ENCODE measurements at regions not wholly inside any gene's neighbourhood (a gene's known extent, or its start where the extent isn't known, plus 50 kb on each side); places are given as distances from the start of the nearest gene placed in this dataset.

GRCh38 chr4:136414981-136415380, 1117.3 kb downstream of the PCDH18 start:
- DNase-seq (ENCODE audit: low read depth in 3 of 3), result no peak

GRCh38 chr4:136412708-136413107, 1119.6 kb downstream of the PCDH18 start:
- DNase-seq (ENCODE audit: low read depth in 3 of 3), result no peak

DNA sequence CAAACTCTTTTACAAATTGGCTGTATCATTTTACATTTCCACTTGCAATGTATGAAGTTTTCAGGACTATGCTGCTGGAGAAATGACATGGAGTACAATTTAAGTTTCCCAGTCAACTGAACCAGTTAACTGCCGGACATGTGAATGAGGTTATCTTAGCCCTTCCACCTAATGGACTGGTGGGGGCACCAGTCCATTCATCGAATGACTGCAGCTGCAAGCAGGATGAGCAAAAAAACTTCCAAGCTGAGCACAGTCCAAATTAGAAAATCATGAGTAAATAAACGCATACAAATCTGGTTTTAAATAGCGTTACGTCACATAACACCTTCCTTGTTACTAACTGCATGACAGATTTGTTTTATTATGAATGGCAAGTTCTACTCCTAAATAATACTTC, 1131.5 kb downstream of the PCDH18 start:
- DNase-seq (ENCODE audit: low read depth in 3 of 3), result no peak

DNA sequence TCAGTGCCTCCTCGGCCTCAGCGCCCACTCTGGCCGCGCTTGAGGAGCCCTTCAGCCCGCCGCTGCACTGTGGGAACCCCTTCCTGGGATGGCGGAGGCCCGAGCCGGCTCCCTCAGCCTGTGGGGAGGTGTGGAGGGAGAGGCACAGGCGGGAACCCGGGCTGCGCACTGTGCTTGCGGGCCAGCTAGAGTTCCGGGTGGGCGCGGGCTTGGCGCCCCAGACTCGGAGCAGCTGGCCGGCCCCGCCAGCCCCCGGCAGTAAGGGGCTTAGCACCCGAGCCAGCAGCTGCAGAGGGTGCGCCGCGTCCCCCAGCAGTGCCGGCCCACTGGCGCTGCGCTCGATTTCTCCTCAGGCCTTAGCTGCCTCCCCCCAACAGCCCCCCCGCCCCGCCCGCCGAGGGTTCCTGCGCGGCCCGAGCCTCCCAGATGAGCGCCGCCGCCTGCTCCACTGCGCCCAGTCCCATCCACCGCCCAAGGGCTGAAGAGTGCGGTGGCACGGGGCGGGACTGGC, 1137.0 kb downstream of the PCDH18 start:
- DNase-seq (ENCODE audit: low read depth in 3 of 3), result no peak

DNA sequence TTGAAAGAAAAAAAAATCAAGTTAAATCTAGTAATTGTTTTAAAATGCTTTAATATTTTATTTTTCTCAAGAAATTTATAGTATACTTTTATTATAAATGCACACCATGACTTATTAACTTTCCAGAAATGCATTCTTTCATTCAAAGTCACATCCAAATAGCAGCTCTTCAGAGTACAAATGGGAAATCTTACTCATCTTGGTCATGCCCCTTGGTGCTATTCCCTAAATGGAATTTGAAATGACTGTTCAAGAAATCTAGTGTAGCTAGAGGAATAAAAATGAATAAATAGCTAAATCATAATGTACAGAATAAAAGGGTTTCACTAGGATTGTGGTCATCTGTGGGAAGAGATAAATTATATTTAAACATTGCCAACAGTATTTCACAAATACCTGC, 1139.7 kb downstream of the PCDH18 start:
- DNase-seq (ENCODE audit: low read depth in 3 of 3), result no peak

- no peak for DNase-seq (ENCODE audit: low read depth in 3 of 3)
Measured at GRCh38 chr4:136390824-136391223, 1141.5 kb downstream of the PCDH18 start.

GRCh38 chr4:136383082-136383481, 1149.2 kb downstream of the PCDH18 start:
- DNase-seq (ENCODE audit: low read depth in 3 of 3), result no peak

DNA sequence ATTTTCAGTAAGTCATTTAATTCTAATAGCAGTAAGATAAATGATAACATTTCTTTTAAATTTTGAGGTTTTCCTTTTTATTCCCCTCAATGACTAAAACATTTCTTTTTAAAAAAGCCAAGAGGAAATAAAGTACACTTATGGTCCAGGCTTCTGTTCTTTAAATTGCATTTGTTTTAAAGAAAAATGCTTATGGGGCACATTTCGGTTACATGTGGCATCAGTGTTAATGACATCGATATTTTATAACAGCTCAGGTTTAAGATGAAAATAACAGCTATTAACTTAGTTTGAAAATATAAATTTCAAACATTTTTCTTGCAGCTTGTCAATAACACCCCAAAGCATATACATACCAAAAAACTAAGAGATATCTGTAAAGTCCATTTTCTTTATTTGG, 1161.1 kb downstream of the PCDH18 start:
- no peak for DNase-seq (ENCODE audit: low read depth in 3 of 3)

DNA sequence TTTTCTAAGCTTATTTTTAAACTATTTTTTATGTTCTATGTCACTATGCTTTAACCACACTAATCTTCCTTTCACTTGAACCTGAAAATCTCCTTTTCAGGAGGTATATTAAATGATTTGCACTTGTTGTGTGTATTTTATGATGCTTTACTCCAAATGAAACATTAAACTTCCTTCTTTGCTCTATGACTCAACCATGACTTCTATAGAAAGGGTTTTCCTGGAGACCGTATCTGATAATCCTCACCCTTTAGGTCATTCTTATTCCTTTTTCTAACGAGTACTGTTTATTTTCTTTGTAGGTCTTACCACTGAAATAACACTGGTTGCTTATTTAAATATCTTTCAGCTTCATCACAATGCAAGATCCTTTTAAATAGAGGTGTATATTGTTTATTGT, 1163.2 kb downstream of the PCDH18 start:
- no peak for DNase-seq (ENCODE audit: low read depth in 3 of 3)

DNA sequence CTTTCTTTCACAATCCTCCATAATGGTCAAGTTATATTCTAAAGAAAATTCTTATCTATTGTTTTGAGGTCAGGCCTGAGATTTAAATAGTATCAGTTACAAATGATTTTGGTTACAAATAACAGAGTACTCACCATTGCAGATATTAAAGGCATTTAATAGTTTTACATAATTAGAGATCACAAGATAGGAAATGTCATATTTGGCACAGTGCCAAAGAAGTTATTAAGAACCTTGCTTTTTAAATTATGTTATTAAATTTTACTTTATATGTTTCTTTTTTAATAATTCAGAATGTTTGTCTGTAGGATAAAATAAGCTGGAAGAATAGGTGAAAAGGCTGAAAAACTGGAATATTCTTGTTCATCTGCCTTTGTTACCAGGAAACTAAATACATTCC, 1174.7 kb downstream of the PCDH18 start:
- DNase-seq (ENCODE audit: low read depth in 3 of 3), result no peak

DNA sequence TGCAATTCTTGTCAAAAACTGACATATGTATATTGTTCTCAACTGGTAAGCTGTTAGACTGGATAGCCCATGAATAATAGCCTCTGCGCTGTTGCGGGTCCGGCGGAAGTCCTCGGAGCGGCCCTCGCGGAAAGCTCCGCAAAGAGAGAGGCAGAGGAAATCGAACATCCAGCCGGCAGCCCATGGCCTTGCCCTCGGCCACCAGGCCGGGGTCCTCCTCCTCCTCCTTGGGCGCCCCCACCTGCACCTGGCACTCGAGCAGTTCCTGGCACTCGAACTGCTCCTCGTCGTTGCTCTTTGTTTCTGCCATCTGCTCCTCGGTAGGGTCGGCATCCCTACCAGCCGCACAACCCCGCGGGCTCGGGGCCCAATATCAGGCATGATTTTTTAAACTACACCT, 1176.3 kb downstream of the PCDH18 start:
- no peak for DNase-seq (ENCODE audit: low read depth in 3 of 3)

DNA sequence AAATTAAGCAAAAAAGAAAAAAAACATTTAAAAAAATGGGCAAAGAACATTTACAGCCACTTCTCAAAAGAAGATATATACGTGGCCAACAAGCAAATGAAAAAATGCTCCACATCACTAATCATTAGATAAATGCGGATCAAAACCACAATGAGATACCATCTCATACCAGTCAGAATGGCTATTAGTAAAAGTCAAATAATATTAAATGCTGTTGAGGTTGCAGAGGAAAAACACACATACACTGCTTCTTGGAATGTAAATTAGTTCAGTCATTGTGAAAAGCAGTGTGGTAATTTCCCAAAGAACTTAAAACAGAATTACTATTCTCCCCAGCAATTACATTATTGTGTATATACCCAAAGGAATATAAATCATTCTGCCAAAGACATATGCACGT, 1189.0 kb downstream of the PCDH18 start:
- DNase-seq (ENCODE audit: low read depth in 3 of 3), result no peak

DNA sequence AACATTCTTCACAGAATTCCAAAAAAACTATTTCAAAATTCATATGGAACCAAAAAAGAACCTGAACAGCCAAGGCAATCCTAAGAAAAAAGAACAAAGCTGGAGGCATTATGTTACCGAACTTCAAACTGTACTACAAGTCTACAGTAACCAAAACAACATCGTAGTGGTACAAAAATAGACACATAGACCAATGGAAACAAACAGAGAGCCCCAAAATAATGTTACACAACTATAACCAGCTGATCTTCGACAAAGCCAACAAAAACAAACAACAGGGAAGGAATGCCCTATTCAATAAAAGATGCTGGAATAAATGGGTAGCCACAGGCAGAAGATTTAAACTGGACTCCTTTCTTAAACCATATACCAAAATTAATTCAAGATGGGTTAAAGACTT, 1189.6 kb downstream of the PCDH18 start:
- no peak for DNase-seq (ENCODE audit: low read depth in 3 of 3)

DNA sequence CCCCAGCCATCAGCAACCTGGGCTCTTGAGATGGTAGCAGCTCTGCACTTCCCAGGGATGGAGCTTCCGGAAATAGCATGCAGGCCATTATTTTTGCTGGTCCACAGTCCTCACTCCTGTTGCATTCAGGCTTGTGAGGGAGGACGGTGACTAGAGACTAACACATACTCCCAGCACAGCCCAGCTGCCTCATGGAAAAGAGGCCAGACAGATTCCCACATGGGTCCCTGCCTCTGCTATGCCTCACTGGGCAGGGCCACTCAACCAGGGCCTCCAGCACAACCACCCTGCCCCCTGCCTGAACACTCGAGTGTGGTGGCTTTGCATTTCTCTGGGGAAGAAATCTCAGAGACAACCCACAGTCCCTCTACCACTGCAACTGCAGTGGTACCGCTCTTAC, 1195.1 kb downstream of the PCDH18 start:
- DNase-seq (ENCODE audit: low read depth in 3 of 3), result no peak

GRCh38 chr4:136336479-136336878, 1195.8 kb downstream of the PCDH18 start:
- no peak for DNase-seq (ENCODE audit: low read depth in 3 of 3)

GRCh38 chr4:136329042-136329662, 1203.1 kb downstream of the PCDH18 start:
- DNase-seq (ENCODE audit: low read depth in 3 of 3), result no peak

DNA sequence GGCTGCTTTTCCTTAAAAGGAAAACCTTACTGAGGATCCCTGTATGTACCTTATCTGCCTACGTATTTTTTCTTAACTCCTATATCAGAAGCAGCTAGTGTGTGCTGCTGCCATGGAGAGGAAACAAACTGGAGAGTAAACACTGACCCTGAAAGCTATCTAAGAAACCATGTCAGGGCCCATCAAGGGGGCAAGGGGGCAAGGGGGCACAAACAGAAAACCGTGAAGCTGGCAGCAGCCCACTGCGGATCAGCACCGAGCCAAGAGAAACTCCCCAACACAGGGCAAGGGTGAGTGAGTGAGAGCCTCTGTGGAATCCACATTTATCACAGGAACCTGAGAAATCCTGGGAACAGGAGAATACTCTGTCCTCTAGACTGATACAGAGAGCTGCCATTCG, 1204.2 kb downstream of the PCDH18 start:
- DNase-seq (ENCODE audit: low read depth in 3 of 3), result no peak

DNA sequence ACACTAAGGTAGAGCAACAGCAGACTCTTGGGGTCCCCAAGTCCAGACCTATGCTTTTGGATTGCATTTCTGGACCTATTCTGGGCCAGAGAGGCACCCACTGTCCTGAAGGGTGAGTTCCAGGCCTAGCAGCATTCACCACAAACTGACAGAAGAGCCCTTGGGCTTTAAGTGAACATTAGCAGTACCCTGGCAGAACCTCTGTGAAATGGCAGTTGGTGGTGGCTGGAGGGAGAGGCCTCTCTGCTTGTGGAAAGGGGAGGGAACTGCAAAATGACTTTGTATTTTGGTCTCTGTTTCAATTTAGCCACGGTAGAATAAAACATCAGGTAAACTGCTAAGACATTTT, 1211.9 kb downstream of the PCDH18 start:
- DNase-seq (ENCODE audit: low read depth in 3 of 3), result no peak

DNA sequence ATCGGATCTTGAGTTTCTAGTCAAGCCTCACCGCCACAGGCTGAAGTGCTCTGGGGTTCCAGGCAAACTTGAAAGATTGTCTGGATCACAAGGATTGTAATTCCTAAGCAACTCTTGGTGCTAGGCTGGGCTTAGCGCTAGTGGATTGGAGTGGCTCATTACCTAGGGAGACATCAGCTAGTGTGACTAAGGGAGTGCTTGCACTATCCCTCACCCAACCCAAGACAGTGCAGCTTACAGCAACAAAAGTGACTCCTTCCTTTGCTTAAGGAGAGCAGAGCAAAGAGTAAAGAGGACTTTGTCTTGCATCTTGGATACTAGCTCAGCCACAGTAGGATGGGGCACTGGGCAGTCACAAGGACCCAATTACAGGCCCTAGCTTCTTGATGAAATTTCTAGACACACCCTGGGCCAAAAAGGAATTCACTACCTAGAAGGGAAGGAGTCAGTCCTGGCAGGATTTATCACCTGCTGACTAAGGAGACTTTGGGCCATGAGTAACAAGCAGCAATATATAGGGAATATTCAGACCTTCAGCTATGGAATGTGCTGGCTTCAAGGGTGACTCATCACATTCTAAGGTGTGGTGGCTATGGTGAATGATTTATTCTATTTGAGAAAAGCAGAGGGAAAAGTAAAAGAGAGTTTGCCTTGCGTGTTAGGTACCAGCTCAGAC, 1212.4 kb downstream of the PCDH18 start:
- no peak for DNase-seq (ENCODE audit: low read depth in 3 of 3)

DNA sequence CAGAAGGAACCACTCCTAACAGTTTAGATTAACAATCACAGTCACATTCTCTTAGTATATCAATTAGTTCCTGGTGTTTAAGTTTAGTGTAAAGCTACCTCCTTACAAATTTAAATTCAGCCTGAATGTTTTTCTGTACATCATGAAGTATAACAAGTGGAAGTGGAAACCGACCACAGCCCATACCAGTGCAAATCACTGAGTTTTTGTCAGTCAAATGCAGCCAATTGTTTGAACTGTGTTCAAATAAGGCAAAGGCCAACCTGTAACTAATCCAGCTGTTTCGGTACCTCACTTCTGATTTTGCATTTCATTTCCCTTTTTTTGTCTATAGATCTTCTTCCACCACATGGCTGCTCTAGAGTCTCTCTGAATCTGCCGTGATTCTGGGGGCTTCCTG, 1215.3 kb downstream of the PCDH18 start:
- no peak for DNase-seq (ENCODE audit: low read depth in 3 of 3)

GRCh38 chr4:136314686-136315085, 1217.6 kb downstream of the PCDH18 start:
- no peak for DNase-seq (ENCODE audit: low read depth in 3 of 3)

GRCh38 chr4:136311774-136312173, 1220.5 kb downstream of the PCDH18 start:
- no peak for DNase-seq (ENCODE audit: low read depth in 3 of 3)

DNA sequence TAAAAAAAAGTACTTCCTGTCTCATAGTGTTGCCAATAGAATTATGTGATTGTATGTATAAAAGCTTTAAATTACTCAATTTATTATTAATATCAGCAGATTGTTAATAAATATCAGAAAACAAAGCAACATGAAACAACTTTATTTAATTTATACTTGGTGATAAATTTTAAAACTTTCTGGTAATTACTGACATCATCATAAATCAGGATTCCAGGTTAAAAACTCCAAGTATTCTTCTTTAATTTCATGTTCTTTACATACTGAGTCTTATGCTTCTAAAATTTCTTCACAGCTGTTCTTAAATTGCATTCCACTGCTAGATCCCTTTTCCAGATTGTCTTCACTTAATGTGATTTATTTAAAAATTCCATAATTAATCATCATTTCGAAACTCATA, 1224.5 kb downstream of the PCDH18 start:
- DNase-seq (ENCODE audit: low read depth in 3 of 3), result no peak

DNA sequence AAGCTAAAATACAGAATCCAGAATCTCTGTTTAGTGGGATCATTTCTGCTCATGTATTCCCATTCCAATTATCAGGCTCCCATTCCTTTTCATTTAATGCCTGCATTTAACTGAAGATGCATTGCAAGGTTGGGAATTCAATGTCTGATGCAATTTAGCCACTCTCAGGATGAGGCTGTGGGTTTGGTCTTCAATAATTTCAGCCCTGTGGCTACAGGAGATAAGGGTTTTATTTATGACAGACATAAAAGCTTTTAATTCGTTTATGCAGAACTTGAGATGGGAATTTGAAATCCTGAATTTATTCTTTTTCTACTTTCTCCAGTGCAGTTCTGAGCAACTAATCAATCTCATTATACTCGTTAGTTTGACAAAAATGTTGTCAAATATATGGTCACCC, 1225.9 kb downstream of the PCDH18 start:
- DNase-seq (ENCODE audit: low read depth in 3 of 3), result no peak
